ENCODE measurements at regions not wholly inside any gene's neighbourhood (a gene's known extent, or its start where the extent isn't known, plus 50 kb on each side); places are given as distances from the start of the nearest gene placed in this dataset.

DNA sequence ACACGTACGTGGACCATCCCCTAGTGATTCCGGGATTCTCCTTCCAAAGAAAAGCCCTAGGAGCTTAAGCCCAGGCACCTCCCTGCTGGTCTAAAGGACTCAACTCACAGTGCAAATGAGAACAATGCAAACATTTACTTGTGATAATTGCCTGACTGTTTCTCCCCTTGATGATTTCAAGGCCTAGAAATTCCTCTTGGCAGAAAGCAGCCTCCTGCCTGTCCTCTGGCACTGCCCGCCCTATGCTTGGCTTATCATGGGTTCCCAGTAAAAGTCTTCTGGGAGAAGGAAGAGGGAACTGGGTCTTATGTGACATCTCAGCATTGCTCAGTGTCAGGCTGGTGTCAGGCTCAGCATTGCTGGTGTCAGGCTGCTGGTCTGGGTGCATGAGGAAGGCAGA lies 351.8 kb downstream of the SHANK2 start:
- TF ChIP-seq, protein P1, sequence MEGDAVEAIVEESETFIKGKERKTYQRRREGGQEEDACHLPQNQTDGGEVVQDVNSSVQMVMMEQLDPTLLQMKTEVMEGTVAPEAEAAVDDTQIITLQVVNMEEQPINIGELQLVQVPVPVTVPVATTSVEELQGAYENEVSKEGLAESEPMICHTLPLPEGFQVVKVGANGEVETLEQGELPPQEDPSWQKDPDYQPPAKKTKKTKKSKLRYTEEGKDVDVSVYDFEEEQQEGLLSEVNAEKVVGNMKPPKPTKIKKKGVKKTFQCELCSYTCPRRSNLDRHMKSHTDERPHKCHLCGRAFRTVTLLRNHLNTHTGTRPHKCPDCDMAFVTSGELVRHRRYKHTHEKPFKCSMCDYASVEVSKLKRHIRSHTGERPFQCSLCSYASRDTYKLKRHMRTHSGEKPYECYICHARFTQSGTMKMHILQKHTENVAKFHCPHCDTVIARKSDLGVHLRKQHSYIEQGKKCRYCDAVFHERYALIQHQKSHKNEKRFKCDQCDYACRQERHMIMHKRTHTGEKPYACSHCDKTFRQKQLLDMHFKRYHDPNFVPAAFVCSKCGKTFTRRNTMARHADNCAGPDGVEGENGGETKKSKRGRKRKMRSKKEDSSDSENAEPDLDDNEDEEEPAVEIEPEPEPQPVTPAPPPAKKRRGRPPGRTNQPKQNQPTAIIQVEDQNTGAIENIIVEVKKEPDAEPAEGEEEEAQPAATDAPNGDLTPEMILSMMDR (IDR thresholded peaks at IDR 0.05), result no peak
- TF ChIP-seq TAF1 (IDR thresholded peaks at IDR 0.05; ENCODE audit: borderline replicate concordance, low read depth, low read length), result no peak
- no peak for TF ChIP-seq JUND (IDR thresholded peaks at IDR 0.05)
- TF ChIP-seq RFX5 (IDR thresholded peaks at IDR 0.05; ENCODE audit: low read length), result no peak
- TF ChIP-seq EP300 (IDR thresholded peaks at IDR 0.05; ENCODE audit: borderline replicate concordance in 1 of 2, low read depth in 1 of 2, low read length in 1 of 2), result no peak
- TF ChIP-seq MXI1 (IDR thresholded peaks at IDR 0.05; ENCODE audit: low read depth, low read length), result no peak
- TF ChIP-seq, protein P2, sequence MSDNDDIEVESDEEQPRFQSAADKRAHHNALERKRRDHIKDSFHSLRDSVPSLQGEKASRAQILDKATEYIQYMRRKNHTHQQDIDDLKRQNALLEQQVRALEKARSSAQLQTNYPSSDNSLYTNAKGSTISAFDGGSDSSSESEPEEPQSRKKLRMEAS (IDR thresholded peaks at IDR 0.05; ENCODE audit: low read depth), result no peak
- TF ChIP-seq YY1 (IDR thresholded peaks at IDR 0.05; ENCODE audit: low read depth), result no peak
- TF ChIP-seq, protein P3, sequence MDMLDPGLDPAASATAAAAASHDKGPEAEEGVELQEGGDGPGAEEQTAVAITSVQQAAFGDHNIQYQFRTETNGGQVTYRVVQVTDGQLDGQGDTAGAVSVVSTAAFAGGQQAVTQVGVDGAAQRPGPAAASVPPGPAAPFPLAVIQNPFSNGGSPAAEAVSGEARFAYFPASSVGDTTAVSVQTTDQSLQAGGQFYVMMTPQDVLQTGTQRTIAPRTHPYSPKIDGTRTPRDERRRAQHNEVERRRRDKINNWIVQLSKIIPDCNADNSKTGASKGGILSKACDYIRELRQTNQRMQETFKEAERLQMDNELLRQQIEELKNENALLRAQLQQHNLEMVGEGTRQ (IDR thresholded peaks at IDR 0.05; ENCODE audit: borderline replicate concordance, low read depth, low read length), result no peak

All from SK-N-SH (cell line).